Colonic mucosa (tissue), 4 donors: ENCODE measurements at regions not wholly inside any gene's neighbourhood (a gene's known extent, or its start where the extent isn't known, plus 50 kb on each side); places are given as distances from the start of the nearest gene placed in this dataset.
A peak's percentile ranks its signal among the peaks of the same experiment; 100 is the strongest.

Experiments
- DNase-seq: peaks from one replicate; pipeline ENCODE4 v3.0.0-alpha.2; 2020
- H3K27ac ChIP-seq: fragments of 200-600 bp; one replicate; pipeline ENCODE4 v1.8.0; 2021
- H3K27me3 ChIP-seq: fragments of 200-600 bp; one replicate; pipeline ENCODE4 v1.8.0; 2021
- H3K36me3 ChIP-seq: fragments of 200-600 bp; one replicate; pipeline ENCODE4 v1.8.0; 2021
- H3K4me1 ChIP-seq: fragments of 200-600 bp; one replicate; pipeline ENCODE4 v1.8.0; 2021; ENCODE audit warnings: mild to moderate bottlenecking
- H3K4me3 ChIP-seq: fragments of 200-600 bp; one replicate; pipeline ENCODE4 v1.8.0; 2021
- H3K9ac ChIP-seq, 2 donors: one replicate each; pipeline ENCODE4 v1.7.0; 2013; ENCODE audit warnings: control low read depth in 2 of 2, low read depth in 2 of 2, low read length in 2 of 2
- H3K9me3 ChIP-seq: fragments of 200-600 bp; one replicate; pipeline ENCODE4 v1.8.0; 2021
- CTCF ChIP-seq: fragments of 200-600 bp; IDR thresholded peaks from one replicate; pipeline ENCODE4 v1.8.0; 2022; ENCODE audit warnings: antibody characterized with exemption, mild to moderate bottlenecking
- intact Hi-C: fragments of 100-400 bp; cut with DNase I; formaldehyde crosslinking; loops from one replicate; pipeline ENCODE4 v1.14.1; 2022
- donor health status: healthy.
- donor health status: DM: no; HTN: no; CAD: no.
- donor health status: DM: no; HTN: no; CAD: no.

GRCh38 chr4:187767158-187767557 lies 228.4 kb upstream of the ZFP42 start:
- Histone ChIP-seq H3K9me3 (no peaks in the 10 kb centered on the region), H3K27ac (no peak overlapping the region), H3K4me3 (no peak overlapping the region), H3K9ac (no peak overlapping the region), H3K27me3 (no peaks in the 10 kb centered on the region), H3K4me1 (no peaks in the 10 kb centered on the region), H3K36me3 (no peaks in the 10 kb centered on the region)
- no peak for TF ChIP-seq CTCF
- intact Hi-C loops: no loop called here
- no peak for DNase-seq

GRCh38 chr4:187767687-187768086 lies 227.9 kb upstream of the ZFP42 start:
- Histone ChIP-seq H3K4me3 (no peak overlapping the region), H3K9ac (no peak overlapping the region), H3K27me3 (no peaks in the 10 kb centered on the region), H3K36me3 (no peaks in the 10 kb centered on the region), H3K9me3 (no peaks in the 10 kb centered on the region), H3K27ac (no peak overlapping the region), H3K4me1 (no peaks in the 10 kb centered on the region)
- TF ChIP-seq CTCF: no peak
- DNase-seq: no peak
- intact Hi-C loops: no loop called here

- Histone ChIP-seq H3K9me3 (no peaks in the 10 kb centered on the region), H3K4me3 (no peak overlapping the region), H3K9ac (no peak overlapping the region), H3K4me1 (no peaks in the 10 kb centered on the region), H3K27ac (no peak overlapping the region), H3K27me3 (no peaks in the 10 kb centered on the region), H3K36me3 (no peaks in the 10 kb centered on the region)
- DNase-seq: no peak
- no peak for TF ChIP-seq CTCF
- intact Hi-C loops: no loop called here
Measured at GRCh38 chr4:187770345-187770744, 225.2 kb upstream of the ZFP42 start.

- Histone ChIP-seq H3K4me3 (no peak overlapping the region), H3K36me3 (no peaks in the 10 kb centered on the region), H3K27me3 (no peaks in the 10 kb centered on the region), H3K9me3 (no peaks in the 10 kb centered on the region), H3K9ac (no peak overlapping the region), H3K4me1 (no peaks in the 10 kb centered on the region), H3K27ac (no peak overlapping the region)
- TF ChIP-seq CTCF: no peak
- DNase-seq: no peak
- intact Hi-C loops: no loop called here
Measured at GRCh38 chr4:187777954-187778353, 217.6 kb upstream of the ZFP42 start.

- Histone ChIP-seq H3K4me3 (no peak overlapping the region), H3K9me3 (no peaks in the 10 kb centered on the region), H3K27me3 (no peaks in the 10 kb centered on the region), H3K4me1 (no peaks in the 10 kb centered on the region), H3K36me3 (no peaks in the 10 kb centered on the region), H3K9ac (no peak overlapping the region), H3K27ac (no peak overlapping the region)
- no peak for TF ChIP-seq CTCF
- intact Hi-C loops: no loop called here
- DNase-seq: peak; percentile 80
Measured at GRCh38 chr4:187780070-187780469, 215.5 kb upstream of the ZFP42 start.
